ENCODE measurements at regions not wholly inside any gene's neighbourhood (a gene's known extent, or its start where the extent isn't known, plus 50 kb on each side); places are given as distances from the start of the nearest gene placed in this dataset.
"Not testable (repeated sequence)": the region's sequence is repeated elsewhere in the genome, so short reads cannot be mapped to it uniquely, and the experiment has no call there.

- H3K4me3 Mint-ChIP-seq; intact Hi-C loops (cut with micrococcal nuclease); H3K9me3 Mint-ChIP-seq; H3K27me3 Mint-ChIP-seq; H3K36me3 Mint-ChIP-seq (ENCODE audit: low read depth): not testable (repeated sequence)
- Mint-ChIP-seq H3K27ac (peak overlapping the region; percentile 75), H3K4me1 (ENCODE audit: low read depth) (peaks cover 58% of the 10 kb centered on the region)
- ChIA-PET CTCF (interaction anchor here (0.6 to 3.5 kb wide), 34 partner anchors 9 to 487 kb away, joined by 3 to 52 read pairs (median 4); no protein-coding TSS in a partner anchor), POLR2A (interaction anchor here (0.7 to 1.5 kb wide), 3 partner anchors 9 to 40 kb away, joined by 3 to 5 read pairs (median 3); no protein-coding TSS in a partner anchor)
- DNase-seq: peak; percentile 60
- peak; percentile 43 for ATAC-seq
- TF ChIP-seq, protein P1, sequence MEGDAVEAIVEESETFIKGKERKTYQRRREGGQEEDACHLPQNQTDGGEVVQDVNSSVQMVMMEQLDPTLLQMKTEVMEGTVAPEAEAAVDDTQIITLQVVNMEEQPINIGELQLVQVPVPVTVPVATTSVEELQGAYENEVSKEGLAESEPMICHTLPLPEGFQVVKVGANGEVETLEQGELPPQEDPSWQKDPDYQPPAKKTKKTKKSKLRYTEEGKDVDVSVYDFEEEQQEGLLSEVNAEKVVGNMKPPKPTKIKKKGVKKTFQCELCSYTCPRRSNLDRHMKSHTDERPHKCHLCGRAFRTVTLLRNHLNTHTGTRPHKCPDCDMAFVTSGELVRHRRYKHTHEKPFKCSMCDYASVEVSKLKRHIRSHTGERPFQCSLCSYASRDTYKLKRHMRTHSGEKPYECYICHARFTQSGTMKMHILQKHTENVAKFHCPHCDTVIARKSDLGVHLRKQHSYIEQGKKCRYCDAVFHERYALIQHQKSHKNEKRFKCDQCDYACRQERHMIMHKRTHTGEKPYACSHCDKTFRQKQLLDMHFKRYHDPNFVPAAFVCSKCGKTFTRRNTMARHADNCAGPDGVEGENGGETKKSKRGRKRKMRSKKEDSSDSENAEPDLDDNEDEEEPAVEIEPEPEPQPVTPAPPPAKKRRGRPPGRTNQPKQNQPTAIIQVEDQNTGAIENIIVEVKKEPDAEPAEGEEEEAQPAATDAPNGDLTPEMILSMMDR (IDR thresholded peaks at IDR 0.05): peak; percentile 32
These were observed 474.9 kb downstream of the TMEM121 start for GRCh38 chr14:106001277-106001676.

DNA sequence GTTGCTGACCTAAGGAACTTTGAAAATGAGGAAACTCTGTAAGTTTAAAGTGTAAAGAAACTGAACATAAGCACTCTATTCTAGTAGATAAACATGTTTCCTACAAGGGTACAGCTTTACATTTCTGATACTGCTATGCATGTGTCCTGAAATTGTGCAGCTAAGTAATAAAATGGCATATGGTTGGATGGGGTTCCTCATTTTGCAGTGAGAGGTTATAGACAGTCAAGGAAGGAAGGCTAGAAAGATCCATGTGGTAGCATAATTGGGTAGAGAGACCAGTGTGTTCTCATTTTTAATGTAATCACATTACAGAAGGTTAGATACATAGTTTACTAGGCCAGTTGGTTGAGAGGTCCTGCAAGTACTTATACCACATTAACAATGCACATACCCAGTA is 477.0 kb downstream of the TMEM121 start:
- Mint-ChIP-seq H3K27me3 (no peaks in the 10 kb centered on the region), H3K36me3 (ENCODE audit: low read depth) (no peaks in the 10 kb centered on the region), H3K4me1 (ENCODE audit: low read depth) (peaks cover 55% of the 10 kb centered on the region), H3K9me3 (no peaks in the 10 kb centered on the region), H3K4me3 (peak overlapping the region; percentile 8), H3K27ac (peak overlapping the region; percentile 67)
- no peak for ATAC-seq
- TF ChIP-seq, protein P1 (IDR thresholded peaks at IDR 0.05): no peak
- intact Hi-C loops (cut with micrococcal nuclease): no loop called here
- ChIA-PET CTCF (interaction anchor here (0.7 to 3.5 kb wide), 3 partner anchors 8 to 29 kb away, joined by 3 to 52 read pairs (median 4); no protein-coding TSS in a partner anchor), POLR2A (no interaction called here)
- no peak for DNase-seq

DNA sequence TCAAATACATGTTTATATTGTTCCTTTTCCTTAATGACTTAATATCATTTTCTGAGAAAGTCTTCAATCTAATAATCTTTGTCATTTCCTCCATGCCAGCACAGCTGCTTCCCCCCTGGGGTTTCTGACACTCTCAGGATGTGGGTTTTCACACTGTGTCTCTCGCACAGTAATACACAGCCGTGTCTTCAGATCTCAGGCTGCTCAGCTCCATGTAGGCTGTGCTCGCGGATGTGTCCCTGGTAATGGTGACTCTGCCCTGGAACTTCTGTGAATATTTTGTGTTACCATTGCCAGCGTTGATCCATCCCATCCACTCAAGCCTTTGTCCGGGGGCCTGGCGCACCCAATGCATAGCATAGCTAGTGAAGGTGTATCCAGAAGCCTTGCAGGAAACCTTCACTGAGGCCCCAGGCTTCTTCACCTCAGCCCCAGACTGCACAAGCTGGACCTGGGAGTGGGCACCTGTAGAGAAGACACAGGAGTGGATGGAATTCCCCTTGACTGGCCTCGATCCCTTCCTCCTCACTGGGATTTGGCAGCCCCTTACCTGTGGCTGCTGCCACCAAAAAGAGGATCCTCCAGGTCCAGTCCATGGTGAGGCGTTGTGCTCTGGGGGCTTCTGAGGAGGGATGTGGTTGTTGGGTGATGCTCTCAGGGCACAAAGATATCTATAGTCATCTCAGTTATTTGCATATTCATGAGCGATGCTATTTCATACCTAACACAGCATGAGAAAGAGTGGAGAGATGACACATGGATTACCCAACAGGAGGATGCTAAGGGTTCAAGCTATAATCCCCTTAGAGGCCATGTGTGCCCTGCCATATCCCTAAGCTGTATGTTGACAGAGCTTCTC is 478.8 kb downstream of the TMEM121 start:
- H3K4me3 Mint-ChIP-seq: peak overlapping the region; percentile 82
- H3K27ac Mint-ChIP-seq: peak overlapping the region; percentile 99
- ChIA-PET POLR2A (interaction anchor here (0.6 to 1.3 kb wide), 5 partner anchors 8 to 35 kb away, joined by 3 to 4 read pairs (median 3); no protein-coding TSS in a partner anchor), CTCF (interaction anchor here (0.8 to 1.8 kb wide), 14 partner anchors 9 to 502 kb away, joined by 3 to 13 read pairs (median 4); no protein-coding TSS in a partner anchor)
- peak; percentile 87 for DNase-seq
- H3K27me3 Mint-ChIP-seq; intact Hi-C loops (cut with micrococcal nuclease); H3K36me3 Mint-ChIP-seq (ENCODE audit: low read depth); H3K9me3 Mint-ChIP-seq: not testable (repeated sequence)
- peak; percentile 86 for ATAC-seq
- H3K4me1 Mint-ChIP-seq (ENCODE audit: low read depth): peaks cover 47% of the 10 kb centered on the region

DNA sequence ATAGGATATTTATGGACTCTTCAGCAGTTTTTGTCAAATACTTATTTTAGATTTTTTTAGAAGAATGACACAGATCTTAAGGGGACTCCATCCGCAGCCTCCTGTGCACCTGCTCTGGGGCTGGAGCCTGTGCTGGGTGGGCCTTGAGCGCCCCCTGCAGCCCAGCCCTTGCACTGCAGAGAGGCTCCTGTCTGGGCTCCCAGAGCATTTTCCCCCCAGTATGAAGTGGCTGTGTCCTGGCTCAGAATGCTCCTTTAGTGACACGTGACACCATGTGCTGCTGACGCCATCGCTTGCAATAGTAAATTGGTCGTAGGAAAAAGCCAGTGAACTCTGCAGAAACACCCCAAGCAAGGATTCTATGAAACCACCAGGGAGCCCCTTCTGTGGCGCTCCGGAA is 479.7 kb downstream of the TMEM121 start:
- peak overlapping the region; percentile 82 for H3K4me3 Mint-ChIP-seq
- TF ChIP-seq, protein P1 (IDR thresholded peaks at IDR 0.05): peak; percentile 94
- H3K4me1 Mint-ChIP-seq (ENCODE audit: low read depth): peaks cover 53% of the 10 kb centered on the region
- intact Hi-C loops (cut with micrococcal nuclease); H3K9me3 Mint-ChIP-seq; H3K36me3 Mint-ChIP-seq (ENCODE audit: low read depth); H3K27me3 Mint-ChIP-seq; POLR2A ChIA-PET: not testable (repeated sequence)
- H3K27ac Mint-ChIP-seq: peak overlapping the region; percentile 99
- CTCF ChIA-PET: interaction anchor here (0.8 to 1.8 kb wide), 13 partner anchors 8 to 501 kb away, joined by 3 to 13 read pairs (median 4); no protein-coding TSS in a partner anchor
- peak; percentile 43 for ATAC-seq
- DNase-seq: peak; percentile 76

- H3K27ac Mint-ChIP-seq: peak overlapping the region; percentile 99
- H3K27me3 Mint-ChIP-seq; H3K9me3 Mint-ChIP-seq; POLR2A ChIA-PET; DNase-seq; intact Hi-C loops (cut with micrococcal nuclease); ATAC-seq; H3K36me3 Mint-ChIP-seq (ENCODE audit: low read depth): not testable (repeated sequence)
- H3K4me3 Mint-ChIP-seq: peak overlapping the region; percentile 82
- peaks cover 55% of the 10 kb centered on the region for H3K4me1 Mint-ChIP-seq (ENCODE audit: low read depth)
- CTCF ChIA-PET: interaction anchor here (1.3 to 1.5 kb wide), 4 partner anchors 15 to 73 kb away, joined by 3 to 4 read pairs (median 4); no protein-coding TSS in a partner anchor
These were observed 480.3 kb downstream of the TMEM121 start for GRCh38 chr14:106006716-106007115.
